SJCRH30 (cell line): ENCODE measurements at regions not wholly inside any gene's neighbourhood (a gene's known extent, or its start where the extent isn't known, plus 50 kb on each side); places are given as distances from the start of the nearest gene placed in this dataset.

Experiments used
- DNase-seq, 2 experiments: peaks; one replicate each; pipeline ENCODE4 v3.0.0-alpha.2; 2015 to 2020
- H3K27ac ChIP-seq: fragments of 250-450 bp; sonication (Bioruptor Pico); 2 replicates; pipeline ENCODE4 v1.5.1; 2020; ENCODE audit warnings: mild to moderate bottlenecking, moderate library complexity
- H3K27me3 ChIP-seq: fragments of 250-450 bp; sonication (Bioruptor Pico); 2 replicates; pipeline ENCODE4 v1.5.1; 2020; ENCODE audit warnings: mild to moderate bottlenecking, moderate library complexity
- H3K36me3 ChIP-seq: fragments of 250-450 bp; sonication (Bioruptor Pico); 2 replicates; pipeline ENCODE4 v1.5.1; 2020; ENCODE audit warnings: mild to moderate bottlenecking, moderate library complexity
- H3K4me1 ChIP-seq: fragments of 250-450 bp; sonication (Bioruptor Pico); 2 replicates; pipeline ENCODE4 v1.5.1; 2020; ENCODE audit warnings: mild to moderate bottlenecking, moderate library complexity
- H3K4me3 ChIP-seq: fragments of 250-450 bp; sonication (Bioruptor Pico); 2 replicates; pipeline ENCODE4 v1.5.1; 2020; ENCODE audit warnings: mild to moderate bottlenecking, moderate library complexity
- H3K9me3 ChIP-seq: fragments of 250-450 bp; sonication (Bioruptor Pico); replicated peaks from 2 replicates; pipeline ENCODE4 v1.5.1; 2020; ENCODE audit warnings: mild to moderate bottlenecking, moderate library complexity

GRCh38 chr18:56221195-56222065 lies 417.0 kb downstream of the TXNL1 start:
- Histone ChIP-seq H3K9me3 (no peaks in the 10 kb centered on the region), H3K4me3 (no peak overlapping the region), H3K36me3 (no peaks in the 10 kb centered on the region), H3K27me3 (no peaks in the 10 kb centered on the region), H3K27ac (no peak overlapping the region), H3K4me1 (no peaks in the 10 kb centered on the region)
- no peak for DNase-seq

GRCh38 chr18:56217406-56217805 lies 421.0 kb downstream of the TXNL1 start:
- Histone ChIP-seq H3K4me1 (no peaks in the 10 kb centered on the region), H3K9me3 (no peaks in the 10 kb centered on the region), H3K36me3 (no peaks in the 10 kb centered on the region), H3K27me3 (no peaks in the 10 kb centered on the region), H3K4me3 (no peak overlapping the region), H3K27ac (no peak overlapping the region)
- DNase-seq = no peak

GRCh38 chr18:56214706-56215105 lies 423.7 kb downstream of the TXNL1 start:
- Histone ChIP-seq H3K9me3 (no peaks in the 10 kb centered on the region), H3K4me3 (no peak overlapping the region), H3K27ac (no peak overlapping the region), H3K4me1 (no peaks in the 10 kb centered on the region), H3K27me3 (no peaks in the 10 kb centered on the region), H3K36me3 (no peaks in the 10 kb centered on the region)
- no peak for DNase-seq

DNA sequence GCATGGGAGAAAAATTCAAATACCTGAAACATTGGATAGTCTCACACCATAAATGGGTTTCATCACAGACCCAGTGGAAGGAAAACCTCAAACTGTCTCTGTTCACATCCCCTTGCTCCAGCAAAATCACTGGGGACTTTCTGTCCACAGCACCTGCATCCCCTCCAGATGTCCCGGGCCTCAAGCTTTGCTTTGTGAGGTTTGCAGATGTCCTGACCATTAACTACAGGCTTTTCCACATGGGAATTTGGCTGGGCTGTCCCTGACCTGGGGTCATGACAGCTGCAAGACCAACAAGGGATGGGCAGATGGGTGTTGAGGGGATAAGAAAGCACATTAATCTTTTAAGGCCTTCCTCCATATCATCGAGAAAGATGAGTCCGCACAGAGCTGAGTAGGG lies 427.9 kb downstream of the TXNL1 start:
- H3K36me3 ChIP-seq = no peaks in the 10 kb centered on the region
- H3K4me3 ChIP-seq = no peak overlapping the region
- no peaks in the 10 kb centered on the region for H3K27me3 ChIP-seq
- H3K4me1 ChIP-seq = no peaks in the 10 kb centered on the region
- no peak for DNase-seq
- no peak overlapping the region for H3K27ac ChIP-seq
- no peaks in the 10 kb centered on the region for H3K9me3 ChIP-seq

- no peaks in the 10 kb centered on the region for H3K4me1 ChIP-seq
- no peak overlapping the region for H3K27ac ChIP-seq
- DNase-seq = no peak
- H3K27me3 ChIP-seq = no peaks in the 10 kb centered on the region
- H3K9me3 ChIP-seq = no peaks in the 10 kb centered on the region
- H3K36me3 ChIP-seq = no peaks in the 10 kb centered on the region
- no peak overlapping the region for H3K4me3 ChIP-seq
These were observed 430.4 kb downstream of the TXNL1 start for GRCh38 chr18:56207989-56208388.

GRCh38 chr18:56204052-56204451 lies 434.3 kb downstream of the TXNL1 start:
- Histone ChIP-seq H3K9me3 (no peaks in the 10 kb centered on the region), H3K4me1 (no peaks in the 10 kb centered on the region), H3K27ac (no peak overlapping the region), H3K27me3 (no peaks in the 10 kb centered on the region), H3K36me3 (no peaks in the 10 kb centered on the region), H3K4me3 (no peak overlapping the region)
- no peak for DNase-seq

DNA sequence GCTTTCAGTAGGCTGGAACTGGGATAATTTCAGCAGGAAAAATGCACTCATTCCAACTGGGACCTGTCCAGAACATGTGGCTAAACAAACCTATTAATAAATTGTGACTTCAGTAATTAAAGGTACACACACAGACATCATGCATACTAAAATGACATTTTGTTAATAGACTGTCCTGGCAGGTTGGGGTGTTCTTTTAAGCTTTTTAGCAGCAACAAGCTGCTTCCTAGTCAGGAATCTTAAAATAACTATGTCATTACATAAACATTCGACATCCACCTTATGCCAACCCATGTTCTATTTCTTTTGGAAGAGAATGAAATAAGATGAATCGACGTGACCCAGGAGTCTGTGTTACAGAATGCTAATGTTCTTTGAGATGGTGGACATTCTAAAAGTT lies 435.7 kb downstream of the TXNL1 start:
- DNase-seq = no peak
- no peaks in the 10 kb centered on the region for H3K36me3 ChIP-seq
- no peaks in the 10 kb centered on the region for H3K27me3 ChIP-seq
- no peaks in the 10 kb centered on the region for H3K4me1 ChIP-seq
- no peak overlapping the region for H3K27ac ChIP-seq
- H3K4me3 ChIP-seq = no peak overlapping the region
- no peaks in the 10 kb centered on the region for H3K9me3 ChIP-seq

GRCh38 chr18:56200381-56200911 lies 437.9 kb downstream of the TXNL1 start:
- H3K4me1 ChIP-seq = no peaks in the 10 kb centered on the region
- no peaks in the 10 kb centered on the region for H3K27me3 ChIP-seq
- H3K36me3 ChIP-seq = no peaks in the 10 kb centered on the region
- H3K9me3 ChIP-seq = no peaks in the 10 kb centered on the region
- no peak for DNase-seq
- H3K27ac ChIP-seq = no peak overlapping the region
- no peak overlapping the region for H3K4me3 ChIP-seq

GRCh38 chr18:56199580-56200330 lies 438.6 kb downstream of the TXNL1 start:
- no peak for DNase-seq
- Histone ChIP-seq H3K4me3 (no peak overlapping the region), H3K4me1 (no peaks in the 10 kb centered on the region), H3K36me3 (no peaks in the 10 kb centered on the region), H3K9me3 (no peaks in the 10 kb centered on the region), H3K27me3 (no peaks in the 10 kb centered on the region), H3K27ac (no peak overlapping the region)

- H3K9me3 ChIP-seq = no peaks in the 10 kb centered on the region
- H3K4me3 ChIP-seq = no peak overlapping the region
- H3K4me1 ChIP-seq = no peaks in the 10 kb centered on the region
- no peak for DNase-seq
- H3K36me3 ChIP-seq = no peaks in the 10 kb centered on the region
- H3K27ac ChIP-seq = no peak overlapping the region
- no peaks in the 10 kb centered on the region for H3K27me3 ChIP-seq
These were observed 441.0 kb downstream of the TXNL1 start for GRCh38 chr18:56197241-56197859.

- Histone ChIP-seq H3K4me3 (no peak overlapping the region), H3K36me3 (no peaks in the 10 kb centered on the region), H3K27me3 (no peaks in the 10 kb centered on the region), H3K27ac (no peak overlapping the region), H3K9me3 (no peaks in the 10 kb centered on the region), H3K4me1 (no peaks in the 10 kb centered on the region)
- DNase-seq = no peak
These were observed 441.7 kb downstream of the TXNL1 start for GRCh38 chr18:56196495-56197225.

- DNase-seq = no peak
- Histone ChIP-seq H3K36me3 (no peaks in the 10 kb centered on the region), H3K4me3 (no peak overlapping the region), H3K9me3 (no peaks in the 10 kb centered on the region), H3K27me3 (no peaks in the 10 kb centered on the region), H3K4me1 (no peaks in the 10 kb centered on the region), H3K27ac (no peak overlapping the region)
These were observed 447.1 kb downstream of the TXNL1 start for GRCh38 chr18:56191334-56191733.

DNA sequence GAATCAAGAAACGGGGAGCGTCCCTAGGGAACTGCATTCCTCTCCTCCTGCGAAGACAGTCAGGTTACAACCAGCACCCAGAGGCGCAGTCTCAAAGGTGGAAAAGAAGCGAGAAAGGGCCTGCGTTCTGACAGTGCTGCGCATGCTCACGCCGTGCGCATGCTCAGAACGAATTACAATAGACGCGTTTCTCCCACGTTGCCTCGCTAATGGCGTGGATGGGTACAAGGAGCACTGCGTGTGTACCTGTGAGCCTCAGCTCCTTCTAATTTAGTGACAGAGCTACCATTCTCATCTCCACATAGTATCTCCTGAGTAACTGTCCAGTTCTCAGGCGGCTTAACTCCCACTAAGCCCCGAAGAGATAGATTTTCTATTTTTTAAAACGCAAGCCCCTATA lies 448.8 kb downstream of the TXNL1 start:
- no peak for DNase-seq
- H3K27me3 ChIP-seq = no peaks in the 10 kb centered on the region
- H3K4me1 ChIP-seq = no peaks in the 10 kb centered on the region
- no peak overlapping the region for H3K27ac ChIP-seq
- no peaks in the 10 kb centered on the region for H3K36me3 ChIP-seq
- no peaks in the 10 kb centered on the region for H3K9me3 ChIP-seq
- no peak overlapping the region for H3K4me3 ChIP-seq

- DNase-seq = no peak
- Histone ChIP-seq H3K27me3 (no peaks in the 10 kb centered on the region), H3K36me3 (no peaks in the 10 kb centered on the region), H3K9me3 (no peaks in the 10 kb centered on the region), H3K27ac (no peak overlapping the region), H3K4me1 (no peaks in the 10 kb centered on the region), H3K4me3 (no peak overlapping the region)
These were observed 449.7 kb downstream of the TXNL1 start for GRCh38 chr18:56188529-56189275.
